Lower lobe of right lung (tissue), 2 donors: ENCODE measurements at regions not wholly inside any gene's neighbourhood (a gene's known extent, or its start where the extent isn't known, plus 50 kb on each side); places are given as distances from the start of the nearest gene placed in this dataset.

Source experiments
- ATAC-seq, 2 donors: fragments of 200-7000 bp; cut with Tn5 transposase; one replicate each; pipeline ENCODE4 v1.9.1; 2020 to 2022; ENCODE audit warnings: mild to moderate bottlenecking in 2 of 2, moderate library complexity in 2 of 2
- DNase-seq: peaks from one replicate; pipeline ENCODE4 v3.0.0-alpha.2; 2020
- H3K27ac ChIP-seq: fragments of 200-600 bp; one replicate; pipeline ENCODE4 v1.8.0; 2022
- H3K27me3 ChIP-seq: fragments of 200-600 bp; one replicate; pipeline ENCODE4 v1.8.0; 2022; ENCODE audit warnings: low read depth
- H3K36me3 ChIP-seq: fragments of 200-600 bp; one replicate; pipeline ENCODE4 v1.8.0; 2022; ENCODE audit warnings: mild to moderate bottlenecking
- H3K4me1 ChIP-seq: fragments of 200-600 bp; one replicate; pipeline ENCODE4 v1.8.0; 2022
- H3K4me3 ChIP-seq: fragments of 200-600 bp; one replicate; pipeline ENCODE4 v1.8.0; 2022; ENCODE audit warnings: mild to moderate bottlenecking
- H3K9me3 ChIP-seq: fragments of 200-600 bp; one replicate; pipeline ENCODE4 v1.8.0; 2022
- CTCF ChIP-seq: fragments of 200-600 bp; IDR thresholded peaks from one replicate; pipeline ENCODE4 v1.8.0; 2022; ENCODE audit warnings: antibody characterized with exemption, mild to moderate bottlenecking
- intact Hi-C: fragments of 100-400 bp; cut with DNase I; formaldehyde crosslinking; loops from one replicate; pipeline ENCODE4 v1.11.0; 2022
- donor health status: DM: no; HTN: yes; CAD: no; lungs with severe emphysema.

- H3K4me3 ChIP-seq: no peak overlapping the region
- ATAC-seq (no peak), DNase-seq (no peak)
- H3K36me3 ChIP-seq: no peaks in the 10 kb centered on the region
- H3K4me1 ChIP-seq: no peaks in the 10 kb centered on the region
- no peaks in the 10 kb centered on the region for H3K9me3 ChIP-seq
- no peak overlapping the region for H3K27ac ChIP-seq
- H3K27me3 ChIP-seq: no peaks in the 10 kb centered on the region
- intact Hi-C loops: no loop called here
- TF ChIP-seq CTCF: no peak
Measured at GRCh38 chr9:80242022-80242421, 670.3 kb downstream of the TLE4 start.

GRCh38 chr9:80235752-80236151 is 664.0 kb downstream of the TLE4 start:
- no peak for ATAC-seq
- Histone ChIP-seq H3K27ac (no peak overlapping the region), H3K4me3 (no peak overlapping the region), H3K9me3 (no peaks in the 10 kb centered on the region), H3K36me3 (no peaks in the 10 kb centered on the region), H3K27me3 (no peaks in the 10 kb centered on the region), H3K4me1 (no peaks in the 10 kb centered on the region)
- no peak for DNase-seq
- intact Hi-C loops: no loop called here
- no peak for TF ChIP-seq CTCF

GRCh38 chr9:80233906-80234305 is 662.1 kb downstream of the TLE4 start:
- H3K9me3 ChIP-seq: no peaks in the 10 kb centered on the region
- H3K36me3 ChIP-seq: no peaks in the 10 kb centered on the region
- ATAC-seq: no peak
- H3K4me3 ChIP-seq: no peak overlapping the region
- no peak for DNase-seq
- no peaks in the 10 kb centered on the region for H3K27me3 ChIP-seq
- H3K27ac ChIP-seq: no peak overlapping the region
- TF ChIP-seq CTCF: no peak
- H3K4me1 ChIP-seq: no peaks in the 10 kb centered on the region
- intact Hi-C loops: no loop called here

GRCh38 chr9:80233102-80233843 is 661.5 kb downstream of the TLE4 start:
- no peak overlapping the region for H3K27ac ChIP-seq
- no peaks in the 10 kb centered on the region for H3K36me3 ChIP-seq
- no peaks in the 10 kb centered on the region for H3K4me1 ChIP-seq
- H3K9me3 ChIP-seq: no peaks in the 10 kb centered on the region
- no peak for TF ChIP-seq CTCF
- no peak overlapping the region for H3K4me3 ChIP-seq
- intact Hi-C loops: no loop called here
- no peaks in the 10 kb centered on the region for H3K27me3 ChIP-seq
- DNase-seq (no peak), ATAC-seq (no peak)

GRCh38 chr9:80231318-80232236 is 659.8 kb downstream of the TLE4 start:
- ATAC-seq (no peak), DNase-seq (no peak)
- H3K4me1 ChIP-seq: no peaks in the 10 kb centered on the region
- H3K4me3 ChIP-seq: no peak overlapping the region
- no peak for TF ChIP-seq CTCF
- H3K27ac ChIP-seq: no peak overlapping the region
- H3K27me3 ChIP-seq: no peaks in the 10 kb centered on the region
- no peaks in the 10 kb centered on the region for H3K9me3 ChIP-seq
- no peaks in the 10 kb centered on the region for H3K36me3 ChIP-seq
- intact Hi-C loops: no loop called here
